ENCODE measurements at regions not wholly inside any gene's neighbourhood (a gene's known extent, or its start where the extent isn't known, plus 50 kb on each side); places are given as distances from the start of the nearest gene placed in this dataset.

- TF ChIP-seq CTCF (IDR thresholded peaks at IDR 0.05; ENCODE audit: low read length) (no peak), EZH2 (IDR thresholded peaks at IDR 0.05; ENCODE audit: borderline replicate concordance, low read length) (no peak)
Measured at GRCh38 chr18:56291294-56291693, 347.1 kb downstream of the TXNL1 start.

Data from OCI-LY1 (cell line).